Right lobe of liver (tissue), 6 donors: ENCODE measurements at regions not wholly inside any gene's neighbourhood (a gene's known extent, or its start where the extent isn't known, plus 50 kb on each side); places are given as distances from the start of the nearest gene placed in this dataset.

ENCODE experiments used
- ATAC-seq, 4 donors: fragments of 200-7000 bp; cut with Tn5 transposase; one replicate each; pipeline ENCODE4 v1.9.1; 2020; ENCODE audit warnings: mild to moderate bottlenecking in 4 of 4, moderate library complexity in 4 of 4
- DNase-seq, 3 donors: peaks; one replicate each; pipeline ENCODE4 v3.0.0-alpha.2; 2020
- H3K27ac ChIP-seq, 3 donors: fragments of 200-600 bp; one replicate each; pipeline ENCODE4 v1.8.0; 2022
- H3K27me3 ChIP-seq, 2 donors: fragments of 200-600 bp; one replicate each; pipeline ENCODE4 v1.8.0; 2022
- H3K36me3 ChIP-seq, 4 donors: fragments of 200-600 bp; sonication (generic) in 1 of 4; one replicate each; pipeline versions ENCODE4 v1.5.1 to v1.8.0; 2017 to 2022; ENCODE audit warnings: control low read depth in 1 of 4
- H3K4me1 ChIP-seq, 4 donors: fragments of 200-600 bp; sonication (generic) in 1 of 4; one replicate each; pipeline versions ENCODE4 v1.5.1 to v1.8.0; 2017 to 2022; ENCODE audit warnings: control low read depth in 1 of 4
- H3K4me3 ChIP-seq, 3 donors: fragments of 200-600 bp; one replicate each; pipeline ENCODE4 v1.8.0; 2022
- H3K9me3 ChIP-seq, 4 donors: fragments of 200-600 bp; sonication (generic) in 1 of 4; one replicate each; pipeline versions ENCODE4 v1.5.1 to v1.8.0; 2017 to 2022; ENCODE audit warnings: control low read depth in 1 of 4
- POLR2A ChIP-seq: fragments of 450-650 bp; IDR thresholded peaks from one replicate; pipeline ENCODE4 v1.6.1; 2017; ENCODE audit warnings: antibody characterized with exemption, mild to moderate bottlenecking
- WGBS: methylation state at CpG from one replicate; pipeline ENCODE4 v1.1.6; 2018; ENCODE audit warnings: low coverage, low lambda C conversion rate; ENCODE audit not compliant: insufficient coverage; ENCODE audit errors: missing lambda C conversion rate; 5-methylcytosine and 5-hydroxymethylcytosine counted together
- intact Hi-C, 2 donors: fragments of 100-400 bp; cut with DNase I; formaldehyde crosslinking; loops; one replicate each; pipeline versions ENCODE4 v1.11.2 to v1.14.1; 2022
- TF ChIP-seq, protein P1 (sequence below), 4 donors: fragments of 200-600 bp in 3 of 4; fragments of 450-650 bp in 1 of 4; IDR thresholded peaks; one replicate each; pipeline versions ENCODE4 v1.5.1 to v1.8.0; 2016 to 2022; ENCODE audit warnings: antibody characterized with exemption in 4 of 4, mild to moderate bottlenecking in 2 of 4
- donor health status: DM: no; HTN: yes; CAD: no.
- donor health status: DM: no; HTN: no; CAD: no.
- donor health status: DM: no; HTN: no; CAD: no.
- donor health status: DM: no; HTN: yes; CAD: no.
- donor health status: DM: no; HTN: yes; CAD: no.

DNA sequence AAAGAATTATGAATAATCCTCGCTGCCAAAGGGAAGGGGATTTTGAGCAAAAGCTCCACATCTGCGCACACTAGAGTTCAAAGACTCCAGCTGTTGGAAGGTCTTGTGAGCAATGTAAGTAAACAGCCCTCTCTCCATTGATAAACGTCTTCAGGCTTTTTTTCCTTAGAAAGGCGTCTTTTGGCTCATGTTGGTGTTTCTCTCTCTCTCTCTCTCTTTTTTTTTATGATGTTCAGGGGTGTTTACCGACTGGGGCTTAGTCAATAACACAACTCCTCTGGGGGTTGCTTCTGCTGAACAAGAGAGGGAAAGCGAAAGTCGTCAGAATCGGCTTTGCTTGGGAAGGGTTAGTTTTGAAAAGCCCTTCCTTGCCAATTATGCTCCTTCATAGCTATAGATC is 53.2 kb upstream of the C1QTNF7 start:
- intact Hi-C loops, result no loop called here
- Histone ChIP-seq H3K4me3 (no peak overlapping the region), H3K4me1 (no peaks in the 10 kb centered on the region), H3K27ac (no peak overlapping the region), H3K36me3 (no peaks in the 10 kb centered on the region), H3K9me3 (no peaks in the 10 kb centered on the region), H3K27me3 (no peaks in the 10 kb centered on the region)
- no peak for ATAC-seq
- 47% methylated on average over 8 of the region's 8 CpGs for WGBS
- TF ChIP-seq POLR2A, result no peak
- TF ChIP-seq, protein P1, sequence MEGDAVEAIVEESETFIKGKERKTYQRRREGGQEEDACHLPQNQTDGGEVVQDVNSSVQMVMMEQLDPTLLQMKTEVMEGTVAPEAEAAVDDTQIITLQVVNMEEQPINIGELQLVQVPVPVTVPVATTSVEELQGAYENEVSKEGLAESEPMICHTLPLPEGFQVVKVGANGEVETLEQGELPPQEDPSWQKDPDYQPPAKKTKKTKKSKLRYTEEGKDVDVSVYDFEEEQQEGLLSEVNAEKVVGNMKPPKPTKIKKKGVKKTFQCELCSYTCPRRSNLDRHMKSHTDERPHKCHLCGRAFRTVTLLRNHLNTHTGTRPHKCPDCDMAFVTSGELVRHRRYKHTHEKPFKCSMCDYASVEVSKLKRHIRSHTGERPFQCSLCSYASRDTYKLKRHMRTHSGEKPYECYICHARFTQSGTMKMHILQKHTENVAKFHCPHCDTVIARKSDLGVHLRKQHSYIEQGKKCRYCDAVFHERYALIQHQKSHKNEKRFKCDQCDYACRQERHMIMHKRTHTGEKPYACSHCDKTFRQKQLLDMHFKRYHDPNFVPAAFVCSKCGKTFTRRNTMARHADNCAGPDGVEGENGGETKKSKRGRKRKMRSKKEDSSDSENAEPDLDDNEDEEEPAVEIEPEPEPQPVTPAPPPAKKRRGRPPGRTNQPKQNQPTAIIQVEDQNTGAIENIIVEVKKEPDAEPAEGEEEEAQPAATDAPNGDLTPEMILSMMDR (IDR thresholded peaks at IDR 0.05), result no peak
- DNase-seq, result no peak

DNA sequence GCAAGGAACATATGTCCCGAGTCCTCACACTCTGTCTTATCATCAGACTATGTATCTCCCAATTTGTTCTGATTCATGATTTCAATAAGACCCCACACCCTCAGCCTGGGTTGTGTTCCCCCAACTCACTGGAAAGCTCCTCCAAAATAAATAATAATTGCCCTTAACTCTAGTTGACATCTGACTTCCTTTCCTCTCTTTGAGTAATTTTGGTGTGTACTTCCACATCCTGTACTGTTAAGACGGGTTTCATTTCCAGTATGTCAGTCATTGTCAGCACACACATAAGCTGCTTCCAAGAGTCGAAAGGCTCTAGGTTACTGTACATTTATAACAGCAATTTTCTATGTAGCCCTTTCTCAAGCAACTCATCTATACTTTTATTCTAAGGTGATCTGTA is 52.2 kb upstream of the C1QTNF7 start:
- Histone ChIP-seq H3K4me1 (no peaks in the 10 kb centered on the region), H3K9me3 (no peaks in the 10 kb centered on the region), H3K27ac (no peak overlapping the region), H3K4me3 (no peak overlapping the region), H3K27me3 (no peaks in the 10 kb centered on the region), H3K36me3 (no peaks in the 10 kb centered on the region)
- WGBS, result 31% methylated on average over 3 of the region's 3 CpGs
- DNase-seq, result no peak
- ATAC-seq, result peak; percentile 30 to 62 (median 50)
- no peak for TF ChIP-seq POLR2A
- TF ChIP-seq, protein P1 (IDR thresholded peaks at IDR 0.05), result no peak
- intact Hi-C loops, result no loop called here

DNA sequence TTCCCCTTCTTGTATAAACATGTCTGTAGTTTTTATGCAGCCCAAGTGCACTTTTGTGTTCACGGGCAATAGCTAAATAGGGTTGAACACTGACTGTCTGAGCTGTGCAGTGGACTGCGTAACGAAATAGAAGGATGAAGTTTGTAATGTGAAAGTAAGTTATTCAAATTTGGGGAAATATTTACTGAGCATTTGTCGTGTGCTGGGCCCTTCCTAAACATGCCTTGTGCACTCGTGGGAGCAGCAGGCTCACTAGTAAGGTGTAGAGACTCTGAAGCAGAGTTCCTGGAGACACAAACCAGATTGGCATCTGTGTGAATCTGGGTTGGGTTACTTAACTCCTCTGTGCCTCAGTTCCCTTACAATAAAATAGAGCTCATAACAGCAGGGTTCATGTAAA is 51.7 kb upstream of the C1QTNF7 start:
- WGBS, result 68% methylated on average over 5 of the region's 5 CpGs
- Histone ChIP-seq H3K27me3 (no peaks in the 10 kb centered on the region), H3K27ac (no peak overlapping the region), H3K9me3 (no peaks in the 10 kb centered on the region), H3K4me3 (no peak overlapping the region), H3K4me1 (no peaks in the 10 kb centered on the region), H3K36me3 (no peaks in the 10 kb centered on the region)
- ATAC-seq (peak in 2 of 4 donors; percentile 13 to 14), DNase-seq (no peak)
- intact Hi-C loops, result no loop called here
- no peak for TF ChIP-seq POLR2A
- TF ChIP-seq, protein P1 (IDR thresholded peaks at IDR 0.05), result no peak

DNA sequence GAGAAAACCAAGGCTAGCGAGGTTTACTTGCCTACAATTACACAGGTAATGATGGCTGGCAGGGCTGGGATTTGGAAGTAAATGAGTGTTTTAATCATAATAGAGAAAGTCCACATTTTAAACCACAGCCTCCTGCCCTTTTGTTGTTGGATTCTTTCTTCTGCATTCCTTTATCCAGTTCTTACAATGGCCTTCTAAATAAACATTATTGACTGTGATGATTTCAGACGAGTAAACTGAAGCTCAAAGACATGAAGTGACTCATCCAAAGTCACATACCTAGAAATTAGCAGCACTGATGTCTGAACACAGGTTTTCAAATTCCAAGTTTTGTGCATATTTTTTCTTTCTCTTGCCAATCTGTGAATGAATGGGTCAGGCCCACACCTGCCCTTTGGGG is 51.2 kb upstream of the C1QTNF7 start:
- H3K4me3 ChIP-seq, result no peak overlapping the region
- no peaks in the 10 kb centered on the region for H3K36me3 ChIP-seq
- no peaks in the 10 kb centered on the region for H3K4me1 ChIP-seq
- TF ChIP-seq, protein P1 (IDR thresholded peaks at IDR 0.05), result no peak
- TF ChIP-seq POLR2A, result no peak
- intact Hi-C loops, result no loop called here
- H3K27me3 ChIP-seq, result no peaks in the 10 kb centered on the region
- ATAC-seq, result no peak
- DNase-seq, result no peak
- H3K9me3 ChIP-seq, result no peaks in the 10 kb centered on the region
- WGBS, result 68% methylated on average over 2 of the region's 2 CpGs
- H3K27ac ChIP-seq, result no peak overlapping the region
